ENCODE measurements at regions not wholly inside any gene's neighbourhood (a gene's known extent, or its start where the extent isn't known, plus 50 kb on each side); places are given as distances from the start of the nearest gene placed in this dataset.

- Histone ChIP-seq H3K4me1 (ENCODE audit: control insufficient read depth in 1 of 2, insufficient read depth in 2 of 2, low read length in 2 of 2) (peaks cover 3 to 7% of the 10 kb centered on the region in 2 experiments; a peak in 3 of 4 replicates), H4K20me1 (ENCODE audit: insufficient read depth) (no peaks in the 10 kb centered on the region), H3K36me3 (ENCODE audit: control insufficient read depth in 1 of 2, insufficient read depth in 2 of 2, low read length in 2 of 2) (no peaks in the 10 kb centered on the region), H3K9me3 (ENCODE audit: control insufficient read depth in 1 of 2, insufficient read depth in 1 of 2, low read depth in 1 of 2, low read length in 2 of 2) (no peaks in the 10 kb centered on the region), H2AFZ (ENCODE audit: low read depth, low read length, poor library complexity, severe bottlenecking) (peak overlapping the region; percentile 32), H3K9me2 (ENCODE audit: insufficient read depth) (no peaks in the 10 kb centered on the region), H3K27ac (ENCODE audit: low read depth, low read length) (no peak overlapping the region), H3K9ac (ENCODE audit: low read length) (no peak overlapping the region), H3K4me2 (ENCODE audit: low read length) (no peak overlapping the region), H3K4me3 (replicated peaks in 1 of 2; ENCODE audit: low read depth in 1 of 2, low read length in 2 of 2) (no peak overlapping the region), H3K79me2 (ENCODE audit: insufficient read depth, low read length) (no peaks in the 10 kb centered on the region), H3K27me3 (ENCODE audit: insufficient read depth, low read length) (no peaks in the 10 kb centered on the region)
- no peak for ATAC-seq
- ChIA-PET POLR2A (no interaction called here), RAD21 (ENCODE audit: low non-redundant PET in 1 of 2, low total read pairs in 2 of 2, uncharacterized antibody in 2 of 2, unreplicated experiment in 2 of 2) (no interaction called here), CTCF (no interaction called here)
- intact Hi-C loops (cut with micrococcal nuclease), result no loop called here
- no TSS peak for BruUV-seq (replicated peaks)
- no peak for DNase-seq (ENCODE audit: low read depth, low spot score)
- no peak for TF ChIP-seq TCF7L2 (IDR thresholded peaks at IDR 0.05; ENCODE audit: borderline replicate concordance, extremely low read depth, insufficient read depth, insufficient read length)
- TF ChIP-seq POLR2A (IDR thresholded peaks at IDR 0.05; ENCODE audit: borderline replicate concordance, extremely low read depth, insufficient read depth, insufficient read length), result no peak
- TF ChIP-seq SP1 (IDR thresholded peaks at IDR 0.05; ENCODE audit: low read depth), result no peak
- TF ChIP-seq YY1 (IDR thresholded peaks at IDR 0.05; ENCODE audit: extremely low read depth, insufficient replicate concordance, low read depth, low read length), result no peak
- TF ChIP-seq CTCF (IDR thresholded peaks at IDR 0.05 in 2 of 3, conservative IDR thresholded peaks at IDR 0.05 in 1 of 3; ENCODE audit: borderline replicate concordance in 1 of 3, insufficient read depth in 1 of 3, low read depth in 2 of 3, low read length in 2 of 3), result no peak
- no peak for TF ChIP-seq EZH2phosphoT487 (IDR thresholded peaks at IDR 0.05; ENCODE audit: borderline replicate concordance)
- TF ChIP-seq ZBTB33 (IDR thresholded peaks at IDR 0.05; ENCODE audit: extremely low read depth, insufficient replicate concordance, low read length), result no peak
- no peak for TF ChIP-seq CBX3 (IDR thresholded peaks at IDR 0.05; ENCODE audit: low read depth)
- TF ChIP-seq REST (IDR thresholded peaks at IDR 0.05; ENCODE audit: low read depth), result no peak
- no peak for TF ChIP-seq FOSL1 (IDR thresholded peaks at IDR 0.05; ENCODE audit: low read depth)
- no peak for TF ChIP-seq MAX (IDR thresholded peaks at IDR 0.05)
- no peak for TF ChIP-seq SIN3A (IDR thresholded peaks at IDR 0.05; ENCODE audit: low read depth)
Measured at GRCh38 chr2:145985517-145985916, 1465.6 kb upstream of the ZEB2 start.
